Stimulated activated naive CD4-positive, alpha-beta T cell (primary cell): ENCODE measurements at regions not wholly inside any gene's neighbourhood (a gene's known extent, or its start where the extent isn't known, plus 50 kb on each side); places are given as distances from the start of the nearest gene placed in this dataset.

Experiments
- DNase-seq, 6 experiments: peaks; one replicate each; lab custom pipeline; 2025; lab: John Stamatoyannopoulos, UW

DNA sequence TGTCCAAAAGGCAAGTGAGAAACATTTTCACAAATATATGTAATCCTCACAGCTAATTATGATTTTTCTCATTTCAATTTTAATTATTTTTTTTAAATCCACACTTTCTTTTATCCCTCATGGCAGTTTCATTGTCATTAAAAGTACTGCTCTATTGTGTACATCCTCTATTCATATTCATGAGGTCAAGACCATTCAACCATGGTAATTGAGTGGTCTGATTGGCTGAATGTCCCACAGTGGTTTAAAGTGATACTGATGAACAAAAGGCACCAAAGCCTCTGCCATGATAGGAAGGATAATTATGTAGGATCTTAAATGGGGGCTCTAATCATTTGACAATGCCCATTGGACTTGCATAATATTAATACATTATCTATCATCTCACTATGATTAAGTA is 108.4 kb upstream of the EPHA4 start:
- DNase-seq, result no peak

DNA sequence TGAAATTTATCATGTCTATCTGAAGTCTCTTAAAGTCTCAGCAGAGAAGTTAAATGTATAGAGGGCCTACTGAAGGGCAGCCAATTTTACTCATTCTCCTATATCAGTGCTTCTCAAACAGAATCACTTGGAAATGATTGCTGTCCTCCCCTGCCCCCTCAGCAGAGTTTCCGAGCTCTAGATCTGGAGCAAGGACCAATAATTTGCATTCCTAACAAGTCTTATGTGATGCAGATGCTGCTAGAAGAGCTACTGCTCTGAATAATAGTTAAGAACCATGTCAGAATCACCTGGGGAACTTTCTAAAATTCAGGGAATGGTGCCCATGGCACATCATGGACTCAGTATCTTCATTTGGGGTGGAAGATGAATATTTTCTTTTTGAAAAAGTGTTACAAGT is 105.6 kb upstream of the EPHA4 start:
- DNase-seq, result no peak

DNA sequence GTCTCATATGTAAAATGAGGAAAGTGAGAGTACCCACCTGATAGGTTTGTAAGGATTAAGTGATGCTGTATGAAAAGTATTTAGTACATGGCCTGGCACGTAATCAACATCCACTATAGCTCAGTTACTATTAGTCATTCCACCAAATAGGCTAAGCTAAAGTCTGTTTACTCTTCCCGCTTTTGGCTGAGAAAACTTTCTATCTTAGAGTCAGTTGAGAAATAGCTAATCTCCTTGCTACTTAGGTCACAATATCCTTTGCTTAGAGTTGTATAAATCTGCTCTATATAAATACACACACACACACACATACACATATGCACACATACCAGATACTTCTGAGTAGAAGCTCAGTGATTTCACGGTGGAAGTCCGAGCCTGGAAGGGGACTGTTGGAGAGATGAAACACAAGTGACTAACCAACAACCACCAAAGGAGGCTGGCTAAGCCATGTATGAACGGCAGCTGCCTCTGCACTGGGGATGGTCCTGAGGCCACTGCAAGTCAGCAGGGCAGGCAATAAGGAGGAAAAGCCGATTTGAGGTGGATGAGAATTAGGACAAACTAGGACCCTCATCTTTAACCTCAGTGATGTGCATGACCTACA is 104.6 kb upstream of the EPHA4 start:
- DNase-seq, result no peak

DNA sequence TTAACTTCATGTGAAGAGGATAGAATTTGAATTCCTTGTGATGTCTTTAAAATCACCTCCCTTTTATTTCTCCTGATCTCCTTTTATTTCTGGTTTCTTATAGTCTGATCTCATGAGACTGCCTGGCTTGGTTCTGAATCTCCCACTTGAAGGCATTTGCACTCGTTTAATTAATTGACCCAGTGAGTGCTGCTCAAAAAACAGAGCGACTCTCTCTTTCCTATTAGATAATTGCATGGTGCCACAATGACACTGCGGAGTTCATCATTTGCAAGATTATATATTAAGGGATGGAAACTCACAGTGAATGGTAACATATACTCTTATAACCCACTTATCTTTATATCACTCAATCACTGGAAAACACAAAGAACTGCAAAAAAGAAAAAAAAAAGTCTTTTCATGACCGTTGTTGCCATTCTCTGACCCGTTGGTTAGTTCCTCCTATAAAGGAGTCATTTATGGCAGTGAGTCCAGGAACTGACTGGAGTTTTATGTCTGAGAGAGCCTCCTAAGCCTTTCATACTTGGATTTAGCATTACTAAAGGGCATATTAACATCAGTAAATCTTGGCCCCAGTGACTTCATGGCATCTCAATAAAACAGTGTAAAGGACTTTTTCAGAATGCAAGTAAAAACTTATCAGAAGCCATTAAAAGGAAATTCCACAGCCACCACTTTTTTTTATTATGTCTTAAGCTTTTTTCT is 103.3 kb upstream of the EPHA4 start:
- DNase-seq, result no peak

DNA sequence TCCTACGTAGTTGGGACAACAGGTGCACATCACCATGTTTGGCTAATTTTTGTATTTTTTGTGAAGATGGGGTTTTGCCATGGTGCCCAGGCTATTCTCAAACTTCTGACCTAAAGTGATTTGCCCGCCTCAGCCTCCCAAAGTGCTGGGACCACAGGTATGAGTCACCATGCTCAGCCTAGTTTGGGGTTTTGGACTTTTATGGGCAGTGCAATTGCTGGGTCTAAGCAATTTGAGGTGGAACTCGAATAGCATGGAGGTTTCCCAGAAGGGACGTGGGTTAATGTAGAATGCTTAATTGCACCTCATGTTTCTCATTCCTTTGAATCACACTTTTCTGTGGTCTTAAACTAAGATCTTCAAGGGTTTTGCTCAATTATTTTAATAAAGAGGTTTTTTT is 102.3 kb upstream of the EPHA4 start:
- DNase-seq, result no peak

DNA sequence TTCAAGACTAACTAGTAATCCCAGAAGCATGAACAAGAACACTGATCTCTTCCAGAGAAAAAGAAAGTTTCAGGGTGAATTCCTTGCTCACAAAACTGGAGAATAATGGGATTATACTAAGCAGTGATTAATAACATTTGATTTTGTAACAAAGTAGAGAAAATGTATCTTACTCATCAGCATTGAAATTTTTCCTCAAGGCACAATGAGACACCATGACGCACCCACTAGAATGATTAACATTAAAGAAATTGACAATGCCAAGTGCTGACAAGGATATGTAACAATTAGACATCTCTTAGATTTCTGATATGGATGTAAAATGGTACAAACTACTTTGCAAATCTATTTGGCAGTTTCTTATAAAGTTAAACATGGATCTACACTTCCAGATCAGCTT is 101.1 kb upstream of the EPHA4 start:
- no peak for DNase-seq

DNA sequence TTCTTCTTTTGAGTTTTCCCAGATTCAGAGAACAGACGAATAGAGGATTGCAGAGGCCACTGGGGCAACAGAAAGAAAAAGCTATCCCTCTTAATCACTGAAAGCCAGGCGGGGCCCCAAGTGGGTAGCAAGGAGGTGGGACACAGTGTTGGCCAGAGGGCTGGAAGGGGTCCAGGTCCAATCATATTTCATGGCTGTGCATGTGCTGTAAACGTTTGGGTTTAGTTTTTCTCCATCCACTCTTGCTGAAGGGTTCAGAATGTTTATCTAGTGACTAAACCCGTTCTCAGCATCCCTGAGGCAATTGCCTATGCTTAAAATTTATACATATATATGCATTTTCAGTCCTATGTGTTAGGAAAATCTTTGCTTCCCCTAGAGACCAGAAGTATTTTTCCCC is 99.4 kb upstream of the EPHA4 start:
- no peak for DNase-seq

DNA sequence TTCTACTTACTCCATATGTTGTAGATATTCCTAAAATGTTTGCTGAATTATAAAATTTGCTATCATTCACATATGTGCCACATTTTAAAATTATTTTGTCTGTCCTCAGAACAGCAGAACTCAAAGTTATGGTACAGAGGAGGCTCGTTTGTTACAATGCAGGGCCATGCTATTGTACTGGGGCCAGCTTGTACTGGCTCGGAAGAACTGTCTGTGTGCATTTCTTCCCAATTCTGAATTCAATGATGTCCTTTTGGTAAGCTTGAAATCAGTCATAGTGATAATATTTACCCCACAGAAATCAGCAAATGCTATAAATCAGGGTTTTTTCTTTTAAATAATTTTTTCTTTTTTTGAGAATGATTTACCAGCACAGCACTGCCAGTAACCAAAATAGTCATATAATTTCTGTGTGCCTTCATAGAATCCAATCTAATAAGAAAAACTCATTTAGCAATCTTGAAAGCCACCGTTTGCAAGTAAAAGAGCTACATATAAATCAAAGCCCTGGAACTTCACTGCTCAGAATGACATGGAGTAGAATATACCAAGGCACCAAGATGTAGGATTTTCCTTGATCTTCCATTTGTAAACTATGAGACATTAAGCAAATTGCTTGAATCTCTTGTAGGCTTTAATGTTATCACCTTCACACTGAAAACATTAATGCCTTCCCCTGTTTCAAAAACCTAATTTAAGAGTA is 90.7 kb upstream of the EPHA4 start:
- DNase-seq, result no peak

DNA sequence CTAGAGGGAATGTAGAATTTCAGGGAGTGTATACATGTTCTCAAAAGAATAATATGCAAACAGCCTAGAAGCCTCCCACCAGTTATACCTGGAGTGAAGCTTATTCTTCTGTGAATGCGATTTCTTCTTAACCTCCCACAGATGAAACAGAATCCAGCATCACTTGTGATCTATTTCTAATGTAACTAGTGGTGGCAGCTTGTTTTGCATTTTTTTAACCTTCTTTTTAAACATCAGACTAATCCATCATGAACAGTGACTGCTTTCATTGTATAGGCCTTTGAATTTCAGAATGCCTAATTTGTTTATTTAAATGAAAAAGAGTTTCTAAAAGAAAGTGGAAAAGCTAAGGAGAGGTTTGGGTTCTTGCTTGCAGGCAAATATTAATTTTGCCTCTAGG is 85.7 kb upstream of the EPHA4 start:
- no peak for DNase-seq

DNA sequence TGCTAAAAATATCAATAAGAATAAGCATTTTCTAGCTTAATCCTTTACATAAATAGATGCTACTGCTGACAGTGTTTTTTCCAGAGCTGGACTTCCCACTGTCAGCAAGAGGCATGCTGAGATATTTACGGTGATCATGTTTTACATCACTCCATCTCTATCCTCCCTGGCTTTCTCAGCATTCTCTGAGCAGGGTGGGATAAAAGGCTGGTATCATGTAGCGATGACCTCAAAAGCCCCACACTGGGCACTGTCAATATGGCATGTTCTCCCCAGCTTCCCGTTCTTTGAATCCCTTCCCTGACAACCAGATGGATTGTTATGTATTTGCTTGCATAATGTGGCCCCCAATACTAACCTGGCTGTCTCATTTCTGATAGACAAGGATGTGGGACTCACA is 83.2 kb upstream of the EPHA4 start:
- DNase-seq, result no peak

DNA sequence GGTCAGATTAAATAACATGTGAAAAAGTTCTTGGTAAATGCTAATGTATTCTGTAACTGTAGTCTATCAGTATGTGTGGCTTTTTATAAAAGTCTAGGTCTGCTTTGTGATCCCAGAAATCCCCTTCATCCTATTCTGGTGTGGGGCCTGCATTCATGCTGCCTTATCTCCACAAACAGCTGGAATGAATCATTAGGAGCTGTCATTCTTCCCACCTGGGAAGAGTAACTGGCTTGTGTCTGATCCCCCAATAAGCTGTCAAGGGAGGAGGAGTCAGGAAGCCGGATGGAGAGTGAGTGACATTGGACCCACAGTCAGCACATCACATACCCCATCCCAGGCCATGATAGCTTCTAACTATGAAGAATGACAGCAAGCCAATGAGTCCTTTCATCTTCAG is 81.1 kb upstream of the EPHA4 start:
- no peak for DNase-seq

DNA sequence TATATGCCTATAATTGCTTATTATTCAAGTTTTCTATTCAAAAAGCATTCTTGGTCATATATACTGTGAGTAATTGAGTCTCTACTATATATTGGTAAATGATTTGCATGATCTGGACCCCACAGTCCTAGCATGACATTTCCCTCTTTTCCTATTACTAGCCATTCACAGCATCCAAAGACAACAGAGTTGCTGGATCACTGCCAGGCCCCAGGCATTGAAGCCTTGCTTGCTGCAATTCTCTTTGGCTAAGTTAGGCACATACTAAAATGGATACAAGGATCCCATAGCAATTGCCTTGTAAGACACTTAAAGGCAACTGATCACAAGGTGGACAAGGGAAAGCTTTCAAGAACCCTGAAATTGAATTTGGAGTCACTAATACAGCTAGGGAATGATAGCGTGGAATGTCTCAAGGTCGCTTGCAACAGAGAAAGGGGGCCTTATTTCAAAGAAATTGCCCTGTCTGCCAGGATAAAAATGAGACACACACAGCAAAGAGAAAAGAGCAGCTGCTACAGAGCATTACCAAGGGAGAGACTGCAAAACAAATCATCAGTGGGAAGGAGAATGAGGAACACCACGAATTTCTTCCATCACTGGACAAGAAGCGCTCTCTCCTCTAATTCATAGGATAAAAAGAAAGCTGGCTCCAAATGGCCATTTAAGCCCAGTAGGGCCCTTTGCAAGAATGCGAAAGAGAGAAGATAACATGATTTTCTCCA is 77.1 kb upstream of the EPHA4 start:
- no peak for DNase-seq

DNA sequence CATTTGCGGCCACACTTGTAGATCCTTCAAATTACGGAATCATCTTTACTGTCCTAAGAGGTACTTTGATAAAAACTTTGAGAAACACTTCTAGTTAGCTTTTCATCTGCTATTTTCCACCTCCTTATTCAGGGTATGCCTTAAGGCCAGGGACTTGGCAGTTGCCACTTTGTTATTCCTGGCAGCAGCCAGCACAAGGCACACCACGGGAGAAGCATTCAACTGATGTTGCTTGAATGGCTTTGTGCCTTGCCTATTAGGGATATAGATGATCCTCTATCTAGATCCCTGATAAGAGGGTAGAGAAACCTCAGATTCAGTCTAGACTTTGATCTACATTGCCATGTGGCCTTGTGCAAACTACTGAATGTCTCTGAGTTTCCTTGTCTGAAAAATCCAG is 70.3 kb upstream of the EPHA4 start:
- no peak for DNase-seq

DNA sequence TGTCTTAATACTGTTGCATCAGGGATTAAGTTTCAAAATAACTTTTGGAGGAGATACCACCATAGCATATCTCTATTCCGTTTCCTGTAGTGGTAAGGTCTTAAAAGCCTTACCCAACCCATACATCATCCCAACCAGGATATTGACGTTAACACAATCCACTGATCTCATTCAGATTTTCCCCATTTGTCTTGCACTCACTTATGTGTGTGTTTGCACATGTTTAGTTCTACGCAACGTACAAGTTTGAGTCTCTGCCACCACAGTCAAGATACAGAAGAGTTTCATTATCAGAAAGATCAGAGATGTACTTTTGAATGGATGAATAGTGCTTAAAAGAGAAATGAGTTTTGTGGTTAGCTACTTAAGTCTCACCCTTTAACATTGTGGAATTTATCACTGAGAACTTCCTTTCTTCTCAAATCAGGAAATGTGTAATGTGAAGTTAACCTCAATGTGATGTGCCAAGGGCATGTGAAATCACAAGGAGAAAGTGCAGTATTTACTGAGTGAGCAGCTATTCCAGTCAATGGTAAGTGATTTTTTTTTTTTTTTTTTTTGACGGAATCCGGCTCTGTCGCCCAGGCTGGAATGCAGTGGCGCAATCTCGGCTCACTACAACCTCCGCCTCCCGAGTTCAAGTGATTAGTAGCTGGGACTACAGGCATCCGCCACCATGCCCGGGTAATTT is 69.2 kb upstream of the EPHA4 start:
- no peak for DNase-seq

DNA sequence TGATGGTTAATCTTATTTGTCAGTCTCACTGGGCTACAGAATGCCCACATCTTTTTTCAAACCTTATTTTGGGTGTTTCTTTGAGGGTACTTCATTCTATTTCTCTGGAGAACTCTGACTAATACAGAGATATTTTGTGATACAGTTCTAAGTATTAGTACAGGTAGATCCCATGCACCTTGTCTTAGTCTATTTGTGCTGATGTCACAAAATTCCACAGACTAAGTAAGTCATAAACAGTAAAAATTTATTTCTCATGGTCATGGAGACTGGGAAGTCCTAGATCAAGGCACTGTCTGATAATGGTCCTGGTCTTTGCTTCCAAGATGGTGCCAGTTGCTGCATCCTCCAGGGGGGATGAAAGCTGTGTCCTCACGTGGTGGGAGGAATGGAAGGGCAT is 68.6 kb upstream of the EPHA4 start:
- DNase-seq, result no peak

DNA sequence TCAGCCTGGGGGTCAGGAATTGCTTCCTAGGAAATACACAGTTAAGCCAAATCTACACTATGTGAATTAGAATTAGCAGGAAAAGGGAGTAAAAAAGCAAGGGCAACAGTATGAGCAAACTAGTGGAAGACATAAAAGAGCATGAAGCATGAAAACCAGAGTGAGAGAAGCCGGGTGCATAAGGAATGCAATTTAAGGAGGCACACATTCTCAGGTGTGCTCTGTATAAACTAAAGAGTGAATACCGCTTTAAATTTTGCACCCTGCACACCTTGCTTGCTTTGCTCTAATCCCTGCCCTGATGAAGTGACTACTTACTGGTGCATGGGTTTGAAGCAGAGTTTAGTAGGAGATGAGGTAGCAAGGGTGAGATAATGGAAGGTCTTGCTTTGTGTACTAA is 65.7 kb upstream of the EPHA4 start:
- DNase-seq, result no peak

DNA sequence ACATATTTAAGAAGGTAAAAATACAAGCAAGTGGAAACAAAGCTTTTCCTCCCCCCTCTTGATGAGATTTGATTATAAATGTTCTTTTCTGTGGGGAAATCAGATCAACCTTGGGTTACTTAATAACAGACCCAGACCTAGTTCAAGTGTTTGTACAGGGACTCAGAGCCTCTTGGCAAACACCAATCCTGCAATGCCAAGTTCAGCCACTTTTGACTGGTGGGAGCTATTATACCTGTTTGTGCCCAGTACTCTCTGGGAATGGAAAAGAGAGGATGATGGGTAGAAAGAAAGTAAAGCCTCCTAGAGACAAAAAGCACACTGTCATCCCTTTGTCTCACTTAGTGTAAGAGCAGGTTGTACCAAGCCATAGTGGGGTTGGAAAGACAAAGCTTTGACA is 63.8 kb upstream of the EPHA4 start:
- DNase-seq, result no peak

DNA sequence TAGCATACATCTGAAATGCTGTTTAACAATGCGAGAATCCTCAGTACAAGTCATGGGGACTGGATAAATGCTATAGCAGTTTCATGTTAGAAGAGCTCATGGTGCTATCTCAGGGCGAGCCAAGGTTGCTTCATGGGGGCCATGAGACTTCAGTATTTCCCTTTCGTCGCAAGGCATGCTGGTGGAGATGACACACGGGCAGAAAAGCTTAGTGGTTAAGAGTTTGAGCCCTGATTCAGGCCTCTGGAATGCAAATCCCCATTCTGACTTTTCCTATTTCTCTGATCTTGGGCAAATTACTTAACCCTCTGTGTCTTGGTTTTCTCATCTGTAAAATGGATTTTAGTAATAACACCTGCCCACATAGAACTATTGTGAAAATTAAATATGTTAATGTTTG is 57.4 kb upstream of the EPHA4 start:
- DNase-seq, result no peak

DNA sequence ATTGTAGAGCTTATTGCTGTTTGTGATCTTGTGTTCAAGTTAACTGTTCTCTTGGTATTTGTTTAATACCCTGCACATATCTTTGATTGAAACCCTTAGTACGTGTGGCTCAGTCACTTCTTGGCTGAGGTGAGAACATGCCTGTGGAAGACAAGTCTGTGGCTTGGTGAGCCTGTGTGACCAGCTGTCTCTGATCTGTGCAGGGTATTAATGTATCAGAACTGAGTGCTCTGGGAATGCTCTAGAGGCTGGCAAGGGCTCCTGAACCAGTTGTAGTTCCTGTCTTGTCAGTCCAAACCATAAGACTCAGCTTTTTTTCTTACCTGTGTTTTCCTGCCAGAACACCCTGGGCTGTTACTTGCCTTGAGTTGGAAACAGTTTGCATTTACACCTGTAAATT is 52.4 kb upstream of the EPHA4 start:
- DNase-seq, result no peak
